Activated CD4-positive, alpha-beta T cell treated with anti-CD3 and anti-CD28 coated beads for 24 hours (primary cell): ENCODE measurements at regions not wholly inside any gene's neighbourhood (a gene's known extent, or its start where the extent isn't known, plus 50 kb on each side); places are given as distances from the start of the nearest gene placed in this dataset.

Source experiments
- DNase-seq, 2 donors: peaks; one replicate each; pipeline ENCODE4 v3.0.0-alpha.2; 2020; ENCODE audit warnings: low read depth in 2 of 2

DNA sequence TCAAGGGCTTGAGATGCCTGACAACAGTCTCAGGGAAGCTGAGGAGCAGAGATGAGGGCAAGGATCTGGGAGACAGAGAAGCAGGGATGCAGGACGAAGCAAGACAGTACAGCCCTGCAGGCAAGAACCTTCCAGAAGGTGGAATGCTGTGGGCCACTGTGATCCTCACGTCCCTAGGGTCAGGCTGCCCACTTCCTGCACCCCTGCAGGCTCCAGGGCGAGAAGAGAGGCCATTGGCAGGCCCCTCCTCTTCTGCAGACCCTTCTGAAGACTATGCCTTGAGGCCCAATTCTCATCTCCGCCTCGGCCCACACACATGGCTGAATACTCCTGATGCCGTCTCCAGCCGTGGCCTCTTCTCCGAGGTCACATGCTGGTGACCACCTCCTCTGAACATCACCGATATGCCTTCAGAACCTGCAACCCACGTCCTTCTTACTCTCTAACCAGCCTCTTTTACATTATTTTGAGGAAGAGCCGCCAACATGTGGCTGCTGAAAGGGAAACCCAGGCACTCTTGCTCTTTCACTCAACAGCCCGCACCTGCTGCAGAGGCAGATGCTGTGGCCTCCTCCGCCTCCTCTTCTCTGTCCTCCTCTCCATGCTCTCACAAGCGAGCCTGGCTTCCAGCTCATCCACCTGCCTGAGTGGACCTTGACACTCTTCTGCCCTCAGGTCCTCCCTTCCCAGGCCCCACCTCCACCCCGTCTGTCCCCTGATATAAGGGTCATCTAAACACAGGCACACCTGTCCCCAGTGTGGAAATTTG, 181.5 kb downstream of the IRX2 start:
- DNase-seq: no peak

GRCh38 chr5:2569176-2569575, 182.3 kb downstream of the IRX2 start:
- DNase-seq: no peak

- DNase-seq: no peak
These were observed 185.2 kb downstream of the IRX2 start for GRCh38 chr5:2566284-2566683.

GRCh38 chr5:2565147-2565546, 186.3 kb downstream of the IRX2 start:
- DNase-seq: no peak

GRCh38 chr5:2563046-2563445, 188.4 kb downstream of the IRX2 start:
- DNase-seq: no peak

- no peak for DNase-seq
These were observed 189.4 kb downstream of the IRX2 start for GRCh38 chr5:2562036-2562435.

GRCh38 chr5:2560435-2560834, 191.0 kb downstream of the IRX2 start:
- DNase-seq: no peak

DNA sequence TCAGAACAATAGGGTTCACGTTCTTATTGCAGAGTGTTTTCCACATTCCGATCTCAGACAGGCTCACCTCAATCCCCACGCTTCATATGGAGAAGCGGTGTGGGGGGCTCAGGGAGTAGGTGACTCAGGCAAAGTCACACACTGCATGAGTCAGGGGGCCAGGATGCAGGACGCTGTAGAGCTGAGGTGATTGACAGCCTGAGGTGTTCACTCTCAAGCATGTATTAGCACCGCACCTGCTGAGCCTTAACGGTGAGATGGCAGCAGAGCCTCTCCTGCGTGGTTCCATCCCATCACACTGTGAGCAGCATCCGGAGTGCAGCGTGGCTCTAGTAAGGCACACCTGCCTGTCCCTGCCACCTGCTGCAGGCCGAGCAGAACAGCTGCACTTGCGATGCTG, 194.0 kb downstream of the IRX2 start:
- DNase-seq: no peak

DNA sequence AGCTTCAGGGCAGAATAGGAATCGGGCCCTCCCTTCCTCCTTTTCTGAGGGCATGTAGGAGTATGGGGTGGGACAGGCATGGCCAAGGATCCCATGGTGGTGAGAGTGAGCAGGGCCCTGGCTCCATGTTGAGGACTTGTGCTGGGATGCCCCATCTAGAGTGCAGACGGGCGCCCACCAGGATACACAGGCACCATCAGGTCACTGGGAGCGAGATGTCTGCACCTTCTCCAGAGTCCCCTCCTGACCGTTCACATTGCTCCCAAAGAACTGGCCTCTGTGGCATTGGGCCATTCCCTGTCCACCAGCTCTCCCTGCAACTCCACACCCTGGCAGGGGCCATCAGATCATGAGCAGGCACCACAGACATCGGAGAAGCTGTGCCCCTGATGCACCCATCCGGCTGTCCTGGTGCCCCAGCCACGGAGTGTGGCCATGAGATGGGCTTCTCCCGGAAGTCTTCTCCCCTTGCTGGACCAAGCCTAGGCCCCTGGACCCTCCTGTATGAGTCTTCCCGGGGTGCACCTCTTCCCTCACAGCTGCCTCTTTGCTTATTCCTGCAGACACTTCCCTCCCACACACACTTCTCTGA, 195.0 kb downstream of the IRX2 start:
- no peak for DNase-seq

- DNase-seq: no peak
These were observed 197.9 kb downstream of the IRX2 start for GRCh38 chr5:2553611-2554010.

GRCh38 chr5:2550509-2550908, 201.0 kb downstream of the IRX2 start:
- no peak for DNase-seq

- no peak for DNase-seq
These were observed 201.6 kb downstream of the IRX2 start for GRCh38 chr5:2549900-2550299.

DNA sequence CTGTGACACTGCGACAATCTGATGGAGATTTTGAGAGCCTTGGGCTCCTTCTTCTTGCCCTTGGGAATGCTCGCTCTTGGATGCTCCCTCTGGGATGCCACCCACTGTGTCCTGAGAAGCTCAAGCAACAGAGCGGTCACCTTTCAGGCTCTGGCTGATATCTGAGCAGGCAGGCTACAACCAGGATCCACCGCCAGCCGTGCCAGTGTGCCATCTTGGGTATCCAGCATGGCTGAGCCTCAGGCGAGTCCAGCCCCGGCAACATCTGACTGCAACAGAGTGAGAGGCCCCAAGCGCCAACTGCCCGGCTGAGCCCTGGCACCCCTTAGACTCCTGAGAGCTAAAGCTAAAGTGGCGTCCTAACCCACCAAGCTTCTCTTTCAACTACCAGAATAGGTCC, 202.1 kb downstream of the IRX2 start:
- no peak for DNase-seq

DNA sequence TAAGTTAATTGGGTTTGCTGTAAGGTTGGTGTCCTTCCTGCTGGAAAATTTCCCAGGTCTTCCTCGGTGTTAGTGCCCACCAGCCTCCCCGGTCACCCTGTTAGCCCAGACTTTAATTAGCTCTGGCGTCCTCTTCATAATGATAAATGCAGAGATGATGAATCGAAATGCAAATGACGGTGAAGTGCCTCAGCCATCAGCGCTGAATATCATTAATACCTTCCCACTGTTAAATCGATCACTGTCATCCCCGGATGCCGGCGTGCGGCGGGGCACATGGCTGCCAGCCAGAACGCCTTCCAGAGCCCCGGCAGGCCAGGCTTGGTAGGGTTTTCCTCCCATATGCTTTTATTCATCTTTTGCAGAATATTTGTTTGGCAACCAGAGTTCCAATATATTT, 204.5 kb downstream of the IRX2 start:
- DNase-seq: no peak

DNA sequence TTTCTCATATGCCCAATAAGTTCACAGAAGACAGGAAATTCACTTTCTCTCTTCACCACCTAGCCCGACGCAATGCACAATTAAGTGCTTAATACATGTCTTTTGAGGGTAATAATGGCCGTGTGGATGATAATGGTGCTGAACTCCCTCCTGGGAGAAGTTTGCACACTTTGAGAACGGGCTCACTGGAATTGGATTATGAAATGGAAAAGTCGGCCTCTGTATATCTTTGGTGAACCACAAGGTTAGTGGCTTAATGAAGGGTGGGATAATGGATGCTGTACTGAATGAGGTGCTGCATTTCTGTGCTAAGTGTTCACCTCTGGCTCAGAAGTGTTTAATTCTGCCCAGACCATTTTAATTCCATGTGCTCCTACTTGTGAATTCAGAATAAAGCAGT, 207.5 kb downstream of the IRX2 start:
- no peak for DNase-seq

DNA sequence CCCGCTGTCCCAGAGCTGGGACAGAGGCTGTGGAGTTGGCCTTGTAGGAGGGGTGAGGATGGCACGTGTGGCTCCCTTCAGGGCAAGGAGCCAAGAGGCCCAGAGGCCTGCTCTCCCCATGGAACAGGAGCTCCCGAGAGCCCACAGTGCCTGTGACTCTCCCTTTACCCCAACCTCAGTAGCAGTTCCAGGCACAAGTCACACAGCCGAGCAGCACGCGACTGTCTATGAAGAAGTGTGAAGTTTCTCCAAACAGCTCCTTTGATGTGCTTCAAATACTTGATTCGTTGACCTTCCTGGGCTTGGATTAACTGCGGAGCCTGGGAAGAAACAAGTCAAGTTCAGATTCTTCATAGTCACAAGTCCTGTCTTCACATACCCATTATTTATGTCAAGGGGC, 208.7 kb downstream of the IRX2 start:
- DNase-seq: no peak

DNA sequence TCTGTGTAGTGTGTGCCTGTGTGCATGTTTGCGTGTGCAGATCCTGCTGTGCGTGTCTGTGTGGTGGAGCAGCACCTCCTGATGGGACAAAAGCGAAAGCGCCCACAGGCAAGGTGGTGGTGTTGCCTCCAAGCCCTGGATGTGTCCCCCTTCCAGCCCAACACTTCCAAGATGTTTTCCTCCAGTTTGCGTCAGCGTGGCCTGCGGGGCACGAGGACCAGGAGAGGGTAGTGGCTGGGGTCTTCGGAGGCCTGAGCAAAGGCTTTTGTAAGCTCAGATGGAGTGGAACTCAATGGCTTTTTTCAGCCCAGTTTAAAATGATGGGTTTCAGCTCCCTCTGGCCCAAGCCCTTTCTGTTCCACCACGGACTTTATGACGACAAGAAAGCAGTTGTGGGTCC, 209.5 kb downstream of the IRX2 start:
- DNase-seq: no peak

- no peak for DNase-seq
These were observed 213.3 kb downstream of the IRX2 start for GRCh38 chr5:2538169-2538568.

- no peak for DNase-seq
These were observed 213.9 kb downstream of the IRX2 start for GRCh38 chr5:2537378-2538145.

GRCh38 chr5:2536632-2537377, 214.7 kb downstream of the IRX2 start:
- no peak for DNase-seq

GRCh38 chr5:2534970-2535369, 216.5 kb downstream of the IRX2 start:
- DNase-seq: no peak

DNA sequence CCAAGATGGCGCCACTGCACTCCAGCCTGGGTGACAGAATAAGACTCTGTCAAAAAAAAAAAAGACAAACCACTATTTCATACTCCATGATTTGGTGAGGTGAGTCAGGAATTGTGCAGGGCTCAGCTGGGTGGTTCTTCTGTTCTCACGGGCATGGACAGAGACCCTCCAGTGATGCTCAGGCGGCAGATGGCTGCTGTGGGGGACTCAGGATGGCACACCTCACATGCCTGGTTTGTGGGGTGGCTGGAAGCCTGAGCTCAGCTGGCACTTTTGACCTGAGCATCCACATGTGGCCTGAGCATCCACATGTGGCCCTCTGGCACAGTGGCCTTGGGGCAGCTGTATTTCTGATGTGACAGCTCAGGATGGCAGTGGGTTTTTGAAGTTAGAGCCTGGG, 217.2 kb downstream of the IRX2 start:
- no peak for DNase-seq
